Spleen (tissue), 11 donors: ENCODE measurements at regions not wholly inside any gene's neighbourhood (a gene's known extent, or its start where the extent isn't known, plus 50 kb on each side); places are given as distances from the start of the nearest gene placed in this dataset.
A peak's percentile ranks its signal among the peaks of the same experiment; 100 is the strongest.

Experiments
- DNase-seq: peaks from one replicate; pipeline ENCODE4 v3.0.0-alpha.2; 2020
- H3K27ac ChIP-seq, 8 donors: fragments of 200-600 bp; sonication (generic) in 7 of 8; 1 replicate in 4 of 8; 2 replicates in 4 of 8; pipeline versions ENCODE4 v1.5.0 to v1.8.0; 2016 to 2021; ENCODE audit warnings: inconsistent platforms in 4 of 8, mild to moderate bottlenecking in 4 of 8, moderate library complexity in 1 of 8
- H3K27me3 ChIP-seq, 7 donors: fragments of 200-600 bp; sonication (generic) in 6 of 7; replicated peaks in 1 of 7; 1 replicate in 4 of 7; 2 replicates in 3 of 7; pipeline versions ENCODE4 v1.5.0 to v1.8.0; 2016 to 2021; ENCODE audit warnings: inconsistent platforms in 3 of 7, mild to moderate bottlenecking in 1 of 7
- H3K36me3 ChIP-seq, 6 donors: fragments of 200-600 bp; sonication (generic) in 5 of 6; 1 replicate in 4 of 6; 2 replicates in 2 of 6; pipeline versions ENCODE4 v1.5.0 to v1.8.0; 2016 to 2021; ENCODE audit warnings: inconsistent platforms in 2 of 6
- H3K4me1 ChIP-seq, 6 donors: fragments of 200-600 bp; sonication (generic) in 5 of 6; 1 replicate in 3 of 6; 2 replicates in 3 of 6; pipeline versions ENCODE4 v1.5.0 to v1.8.0; 2016 to 2021; ENCODE audit warnings: inconsistent platforms in 3 of 6
- H3K4me3 ChIP-seq, 8 donors: fragments of 200-600 bp; sonication (generic) in 7 of 8; 1 replicate in 4 of 8; 2 replicates in 4 of 8; pipeline versions ENCODE4 v1.5.0 to v1.8.0; 2016 to 2021; ENCODE audit warnings: inconsistent platforms in 4 of 8, mild to moderate bottlenecking in 4 of 8, moderate library complexity in 2 of 8
- H3K9me3 ChIP-seq, 8 donors: fragments of 200-600 bp; sonication (generic) in 7 of 8; 1 replicate in 4 of 8; 2 replicates in 4 of 8; pipeline versions ENCODE4 v1.5.0 to v1.8.0; 2016 to 2021; ENCODE audit warnings: inconsistent platforms in 4 of 8
- CTCF ChIP-seq, 11 experiments: fragments of 200-600 bp in 7 of 11; fragments of 450-650 bp in 4 of 11; sonication (generic) in 4 of 11; IDR thresholded peaks in 8 of 11; conservative IDR thresholded peaks in 3 of 11; 1 replicate in 7 of 11; 2 replicates in 4 of 11; pipeline versions ENCODE4 v1.4.0 to v1.8.0; 2016 to 2021; ENCODE audit warnings: antibody characterized with exemption in 11 of 11, inconsistent platforms in 4 of 11, mild to moderate bottlenecking in 1 of 11
- POLR2A ChIP-seq, 3 donors: fragments of 450-650 bp; IDR thresholded peaks; one replicate each; pipeline ENCODE4 v1.5.1; 2017; ENCODE audit warnings: antibody characterized with exemption in 3 of 3, mild to moderate bottlenecking in 1 of 3
- POLR2AphosphoS5 ChIP-seq, 3 donors: sonication (generic); formaldehyde crosslinking; IDR thresholded peaks; one replicate each; pipeline ENCODE4 v1.5.1; 2017; ENCODE audit warnings: antibody characterized with exemption in 3 of 3
- WGBS, 5 donors: extraction: QIAGEN DNeasy Blood & Tissue Kit in 3 of 5; methylation state at CpG; one replicate each; pipeline versions ENCODE4 v1.1.5 to v1.1.7; 2013 to 2018; 5-methylcytosine and 5-hydroxymethylcytosine counted together
- intact Hi-C: fragments of 100-400 bp; cut with DNase I; formaldehyde crosslinking; loops from one replicate; pipeline ENCODE4 v1.15.0; 2023; ENCODE audit warnings: low total_unique reads
- donor health status: healthy with polysubstance abuse.
- donor health status: DM: no; HTN: no; CAD: no; lungs with moderate emphysema.
- donor health status: DM: no; HTN: no; CAD: no.
- donor health status: Bipolar disorder and iron deficiency.
- donor health status: healthy.
- donor health status: DM: no; HTN: no; CAD: no.
- donor health status: DM: yes; HTN: yes; CAD: no.

GRCh38 chr19:30718014-30718413, 345.8 kb downstream of the ZNF536 start:
- no peaks in the 10 kb centered on the region for H3K36me3 ChIP-seq
- 63 to 80% (median 79%) methylated on average over 2 of the region's 2 CpGs for WGBS, 5 donors
- TF ChIP-seq POLR2AphosphoS5 (IDR thresholded peaks at IDR 0.05) (no peak), POLR2A (IDR thresholded peaks at IDR 0.05) (no peak), CTCF (IDR thresholded peaks at IDR 0.05 in 8 of 11, conservative IDR thresholded peaks at IDR 0.05 in 3 of 11) (no peak)
- peaks cover 0 to 25% (median 16%) of the 10 kb centered on the region in 6 donors for H3K4me1 ChIP-seq
- H3K9me3 ChIP-seq: no peaks in the 10 kb centered on the region
- no peak for DNase-seq
- H3K4me3 ChIP-seq: no peak overlapping the region
- H3K27ac ChIP-seq: no peak overlapping the region
- peaks cover 0 to 18% (median 0%) of the 10 kb centered on the region in 7 donors for H3K27me3 ChIP-seq
- intact Hi-C loops: no loop called here

DNA sequence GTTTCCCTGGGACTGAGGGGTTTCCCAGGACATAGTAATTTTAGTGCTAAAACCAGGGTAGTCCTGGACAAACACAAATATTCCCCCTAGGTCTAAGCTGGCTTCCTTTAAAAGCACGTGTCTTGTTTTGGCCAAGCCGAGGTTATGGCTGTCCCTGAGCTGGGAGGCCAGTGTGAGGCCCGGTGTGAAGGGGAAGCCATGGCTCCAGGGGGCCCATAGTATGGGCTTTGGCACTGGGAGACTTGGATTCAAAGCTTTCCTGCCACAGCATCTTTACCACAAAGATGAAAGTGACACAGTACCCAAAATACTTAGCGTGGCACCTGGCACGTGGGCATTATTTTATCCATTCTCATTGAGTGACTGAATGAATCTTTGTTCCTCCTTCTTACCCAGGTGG, 345.2 kb downstream of the ZNF536 start:
- Histone ChIP-seq H3K27ac (no peak overlapping the region), H3K4me3 (no peak overlapping the region), H3K9me3 (no peaks in the 10 kb centered on the region), H3K36me3 (no peaks in the 10 kb centered on the region), H3K4me1 (peaks cover 0 to 25% (median 16%) of the 10 kb centered on the region in 6 donors), H3K27me3 (peaks cover 0 to 13% (median 0%) of the 10 kb centered on the region in 7 donors)
- intact Hi-C loops: no loop called here
- WGBS, 5 donors: 87 to 98% (median 93%) methylated on average over 5 of the region's 5 CpGs
- TF ChIP-seq POLR2A (IDR thresholded peaks at IDR 0.05): no peak
- no peak for TF ChIP-seq CTCF (IDR thresholded peaks at IDR 0.05 in 8 of 11, conservative IDR thresholded peaks at IDR 0.05 in 3 of 11)
- no peak for TF ChIP-seq POLR2AphosphoS5 (IDR thresholded peaks at IDR 0.05)
- DNase-seq: peak; percentile 30

GRCh38 chr19:30712431-30713337, 340.5 kb downstream of the ZNF536 start:
- Histone ChIP-seq H3K9me3 (no peaks in the 10 kb centered on the region), H3K4me1 (no peaks in the 10 kb centered on the region), H3K4me3 (no peak overlapping the region), H3K36me3 (no peaks in the 10 kb centered on the region), H3K27ac (no peak overlapping the region), H3K27me3 (peaks cover 0 to 8% (median 0%) of the 10 kb centered on the region in 7 donors)
- 77 to 86% (median 84%) methylated on average over 7 of the region's 7 CpGs for WGBS, 5 donors
- TF ChIP-seq POLR2A (IDR thresholded peaks at IDR 0.05) (no peak), CTCF (IDR thresholded peaks at IDR 0.05 in 8 of 11, conservative IDR thresholded peaks at IDR 0.05 in 3 of 11) (no peak), POLR2AphosphoS5 (IDR thresholded peaks at IDR 0.05) (no peak)
- DNase-seq: no peak
- intact Hi-C loops: no loop called here

- Histone ChIP-seq H3K9me3 (no peaks in the 10 kb centered on the region), H3K27me3 (peaks cover 0 to 8% (median 0%) of the 10 kb centered on the region in 7 donors), H3K27ac (no peak overlapping the region), H3K4me3 (no peak overlapping the region), H3K36me3 (no peaks in the 10 kb centered on the region), H3K4me1 (no peaks in the 10 kb centered on the region)
- 91 to 97% (median 93%) methylated on average over 4 of the region's 4 CpGs for WGBS, 5 donors
- intact Hi-C loops: no loop called here
- no peak for DNase-seq
- TF ChIP-seq CTCF (IDR thresholded peaks at IDR 0.05 in 8 of 11, conservative IDR thresholded peaks at IDR 0.05 in 3 of 11) (no peak), POLR2A (IDR thresholded peaks at IDR 0.05) (no peak), POLR2AphosphoS5 (IDR thresholded peaks at IDR 0.05) (no peak)
Measured at GRCh38 chr19:30711826-30712225, 339.6 kb downstream of the ZNF536 start.
